ENCODE measurements at regions not wholly inside any gene's neighbourhood (a gene's known extent, or its start where the extent isn't known, plus 50 kb on each side); places are given as distances from the start of the nearest gene placed in this dataset.

- TF ChIP-seq, protein P1, sequence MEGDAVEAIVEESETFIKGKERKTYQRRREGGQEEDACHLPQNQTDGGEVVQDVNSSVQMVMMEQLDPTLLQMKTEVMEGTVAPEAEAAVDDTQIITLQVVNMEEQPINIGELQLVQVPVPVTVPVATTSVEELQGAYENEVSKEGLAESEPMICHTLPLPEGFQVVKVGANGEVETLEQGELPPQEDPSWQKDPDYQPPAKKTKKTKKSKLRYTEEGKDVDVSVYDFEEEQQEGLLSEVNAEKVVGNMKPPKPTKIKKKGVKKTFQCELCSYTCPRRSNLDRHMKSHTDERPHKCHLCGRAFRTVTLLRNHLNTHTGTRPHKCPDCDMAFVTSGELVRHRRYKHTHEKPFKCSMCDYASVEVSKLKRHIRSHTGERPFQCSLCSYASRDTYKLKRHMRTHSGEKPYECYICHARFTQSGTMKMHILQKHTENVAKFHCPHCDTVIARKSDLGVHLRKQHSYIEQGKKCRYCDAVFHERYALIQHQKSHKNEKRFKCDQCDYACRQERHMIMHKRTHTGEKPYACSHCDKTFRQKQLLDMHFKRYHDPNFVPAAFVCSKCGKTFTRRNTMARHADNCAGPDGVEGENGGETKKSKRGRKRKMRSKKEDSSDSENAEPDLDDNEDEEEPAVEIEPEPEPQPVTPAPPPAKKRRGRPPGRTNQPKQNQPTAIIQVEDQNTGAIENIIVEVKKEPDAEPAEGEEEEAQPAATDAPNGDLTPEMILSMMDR (IDR thresholded peaks at IDR 0.05): no peak
- no peaks in the 10 kb centered on the region for H3K36me3 ChIP-seq
- no peak for DNase-seq
- H3K27ac ChIP-seq: no peak overlapping the region
- WGBS, 2 donors: 82 to 84% methylated on average over 1 of the region's 1 CpG
- no peak overlapping the region for H3K4me3 ChIP-seq
- no peak for ATAC-seq
- peaks cover 0 to 11% (median 2%) of the 10 kb centered on the region in 11 donors for H3K9me3 ChIP-seq
- H3K4me1 ChIP-seq: no peaks in the 10 kb centered on the region
- peaks cover 0 to 24% (median 5%) of the 10 kb centered on the region in 7 donors for H3K27me3 ChIP-seq
- intact Hi-C loops (cut with DNase I): no loop called here
Observed at GRCh38 chr11:18849406-18849805, 57.8 kb upstream of the PTPN5 start.

DNA sequence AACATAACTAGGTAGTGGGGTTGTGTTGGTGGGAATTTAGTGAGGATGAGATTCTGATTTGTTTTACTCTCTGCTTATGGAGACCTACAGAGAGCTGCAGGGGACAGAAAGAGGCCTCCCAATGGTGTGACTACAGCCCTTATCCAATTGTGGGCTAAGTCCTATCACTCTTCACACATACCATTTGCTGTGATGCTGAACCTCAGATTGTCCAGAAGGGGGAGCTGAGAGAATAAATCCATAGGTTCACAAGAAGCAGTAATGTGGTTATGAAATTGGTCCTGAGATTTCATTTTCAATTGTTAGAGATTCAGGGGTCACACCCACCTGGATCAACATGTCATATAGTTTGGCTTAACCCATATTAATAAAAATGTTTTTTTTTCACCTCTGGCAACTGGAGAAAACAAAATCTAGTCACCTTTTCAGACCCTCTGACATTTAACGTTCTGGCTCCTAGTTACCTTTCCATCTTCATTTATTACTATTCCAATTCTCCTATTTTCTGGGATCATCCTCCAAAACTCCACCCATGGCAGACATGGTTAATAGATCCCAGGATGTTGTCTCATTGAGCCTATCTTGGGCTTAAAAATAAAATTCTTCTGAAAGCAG is 53.3 kb upstream of the PTPN5 start:
- peaks cover 0 to 34% (median 0%) of the 10 kb centered on the region in 11 donors for H3K9me3 ChIP-seq
- TF ChIP-seq, protein P1 (IDR thresholded peaks at IDR 0.05): peak in 8 of 9 donors; percentile 16 to 60 (median 44)
- DNase-seq: no peak
- WGBS, 2 donors: 83 to 89% methylated on average over 1 of the region's 1 CpG
- no peak for ATAC-seq
- intact Hi-C loops (cut with DNase I): no loop called here
- H3K36me3 ChIP-seq: no peaks in the 10 kb centered on the region
- no peak overlapping the region for H3K4me3 ChIP-seq
- H3K4me1 ChIP-seq: no peaks in the 10 kb centered on the region
- H3K27ac ChIP-seq: no peak overlapping the region
- peaks cover 0 to 21% (median 5%) of the 10 kb centered on the region in 7 donors for H3K27me3 ChIP-seq

Data from heart right ventricle (tissue), 16 donors.